GM18909 (cell line): ENCODE measurements at regions not wholly inside any gene's neighbourhood (a gene's known extent, or its start where the extent isn't known, plus 50 kb on each side); places are given as distances from the start of the nearest gene placed in this dataset.

Experiments used
- ATAC-seq: cut with Tn5 transposase; IDR thresholded peaks from one replicate; pipeline ENCODE4 v1.9.1; 2021; ENCODE audit warnings: mild to moderate bottlenecking; ENCODE audit not compliant: unreplicated experiment, poor library complexity

GRCh38 chr6:4565301-4566250 is 210.6 kb upstream of the CDYL start:
- no peak for ATAC-seq

- no peak for ATAC-seq
These were observed 211.4 kb upstream of the CDYL start for GRCh38 chr6:4564801-4565271.

GRCh38 chr6:4563877-4564276 is 212.3 kb upstream of the CDYL start:
- ATAC-seq: no peak

GRCh38 chr6:4563156-4563555 is 213.0 kb upstream of the CDYL start:
- ATAC-seq: no peak

GRCh38 chr6:4561773-4562400 is 214.3 kb upstream of the CDYL start:
- no peak for ATAC-seq

GRCh38 chr6:4561078-4561435 is 215.1 kb upstream of the CDYL start:
- ATAC-seq: no peak

GRCh38 chr6:4560221-4561077 is 215.8 kb upstream of the CDYL start:
- ATAC-seq: no peak

GRCh38 chr6:4559281-4559875 is 216.8 kb upstream of the CDYL start:
- ATAC-seq: no peak

GRCh38 chr6:4554645-4555044 is 221.6 kb upstream of the CDYL start:
- no peak for ATAC-seq

GRCh38 chr6:4553387-4553786 is 222.8 kb upstream of the CDYL start:
- no peak for ATAC-seq

- no peak for ATAC-seq
These were observed 226.0 kb upstream of the CDYL start for GRCh38 chr6:4550227-4550597.

- ATAC-seq: no peak
These were observed 226.5 kb upstream of the CDYL start for GRCh38 chr6:4549556-4550226.

GRCh38 chr6:4545893-4546292 is 230.3 kb upstream of the CDYL start:
- ATAC-seq: no peak

- no peak for ATAC-seq
These were observed 232.6 kb upstream of the CDYL start for GRCh38 chr6:4543596-4543995.

GRCh38 chr6:4533576-4533975 is 242.6 kb upstream of the CDYL start:
- ATAC-seq: no peak

- no peak for ATAC-seq
These were observed 244.8 kb upstream of the CDYL start for GRCh38 chr6:4531406-4531805.

- no peak for ATAC-seq
These were observed 253.8 kb upstream of the CDYL start for GRCh38 chr6:4522453-4522852.

GRCh38 chr6:4521070-4521469 is 255.1 kb upstream of the CDYL start:
- no peak for ATAC-seq

- ATAC-seq: peak; percentile 36
These were observed 257.7 kb upstream of the CDYL start for GRCh38 chr6:4518506-4518905.

GRCh38 chr6:4516206-4516605 is 260.0 kb upstream of the CDYL start:
- ATAC-seq: no peak
